AG09319 (cell line): ENCODE measurements at regions not wholly inside any gene's neighbourhood (a gene's known extent, or its start where the extent isn't known, plus 50 kb on each side); places are given as distances from the start of the nearest gene placed in this dataset.
"Not testable (repeated sequence)": the region's sequence is repeated elsewhere in the genome, so short reads cannot be mapped to it uniquely, and the experiment has no call there.

Source experiments
- DNase-seq: peaks from one replicate; pipeline ENCODE4 v3.0.0-alpha.2; 2010; ENCODE audit warnings: low read depth; ENCODE audit errors: extremely low read depth
- CTCF ChIP-seq: IDR thresholded peaks from 2 replicates; pipeline ENCODE4 v1.5.1; 2011; ENCODE audit warnings: low read depth, mild to moderate bottlenecking, inconsistent platforms, low read length, moderate library complexity

GRCh38 chr6:27126046-27126814 lies 121.3 kb upstream of the PRSS16 start:
- TF ChIP-seq CTCF, result no peak

GRCh38 chr6:27126815-27127537 lies 120.5 kb upstream of the PRSS16 start:
- peak; percentile 80 for DNase-seq
- TF ChIP-seq CTCF, result peak; percentile 81

More at GRCh38 chr6:27126046-27126814, 121.3 kb upstream of the PRSS16 start:
- no peak for DNase-seq

GRCh38 chr6:27127874-27128273 lies 119.6 kb upstream of the PRSS16 start:
- DNase-seq, result not testable (repeated sequence)

DNA sequence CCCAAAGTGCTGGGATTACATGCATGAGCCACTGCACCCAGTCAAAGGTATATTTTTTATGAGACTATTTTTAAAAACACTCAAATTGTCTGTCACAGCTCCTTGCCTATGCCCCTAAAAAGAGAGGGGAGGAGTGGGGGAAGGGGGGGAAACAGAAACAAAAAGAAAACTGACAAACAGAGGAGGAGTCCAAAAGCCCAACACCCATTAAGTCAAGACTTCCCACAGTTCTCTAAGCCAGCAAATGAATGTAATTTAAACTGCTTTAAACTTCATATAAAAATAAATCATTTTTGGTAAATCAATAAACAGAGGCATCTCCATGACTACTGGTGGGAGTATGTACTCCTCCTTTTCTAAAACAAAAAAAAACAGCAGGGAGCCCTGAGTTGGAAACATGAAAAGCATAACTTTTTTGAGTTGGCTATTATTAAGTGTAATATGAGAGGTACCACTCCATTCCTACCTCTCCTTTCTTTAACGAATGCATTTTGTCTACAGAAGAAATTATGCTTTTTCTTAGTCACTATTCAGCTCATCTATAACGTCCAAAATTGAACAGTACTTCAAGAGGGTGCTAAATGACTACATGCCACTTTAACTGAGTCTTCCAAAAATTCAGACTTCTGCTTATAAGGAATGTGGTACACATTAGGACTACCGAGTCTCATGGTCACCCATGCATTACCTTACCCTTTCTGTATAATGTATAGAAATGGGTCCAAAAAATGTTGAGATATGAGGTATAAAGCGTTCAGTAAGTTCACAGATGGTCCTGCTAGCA lies 119.0 kb upstream of the PRSS16 start:
- no peak for DNase-seq
- no peak for TF ChIP-seq CTCF

DNA sequence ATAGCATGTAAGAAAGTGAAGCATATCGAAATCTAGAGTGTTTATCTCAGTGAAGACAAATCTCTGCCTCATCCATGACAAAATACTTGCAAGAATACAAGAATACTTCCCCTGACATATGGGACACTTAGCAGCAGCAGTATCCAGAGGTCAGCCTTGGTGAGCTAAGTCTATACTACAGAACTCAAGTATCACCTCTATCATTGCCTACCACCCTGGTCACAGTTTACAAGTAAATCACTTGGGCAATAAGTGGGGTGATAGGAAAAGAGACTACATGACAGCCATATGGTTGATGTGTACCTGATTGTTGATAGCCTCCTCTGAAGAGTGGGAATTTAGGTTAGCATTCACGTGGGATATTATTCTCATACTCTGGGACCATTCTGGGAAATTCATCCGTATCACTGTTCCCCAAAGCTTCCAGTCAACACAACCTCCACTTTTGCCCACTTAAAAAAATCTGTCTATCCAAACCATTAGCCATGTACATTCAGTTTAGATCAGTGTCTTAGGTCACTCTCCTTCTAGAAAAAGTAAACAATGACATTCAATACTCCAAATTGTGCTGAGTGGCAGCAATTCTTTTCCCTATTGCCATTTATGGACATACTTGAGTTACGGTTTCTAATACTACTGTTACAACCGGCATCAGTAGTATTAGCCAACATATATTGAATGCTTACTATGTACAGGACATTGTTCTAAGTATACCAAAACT lies 118.2 kb upstream of the PRSS16 start:
- no peak for DNase-seq
- no peak for TF ChIP-seq CTCF

GRCh38 chr6:27129917-27130316 lies 117.6 kb upstream of the PRSS16 start:
- no peak for TF ChIP-seq CTCF
- DNase-seq, result no peak

DNA sequence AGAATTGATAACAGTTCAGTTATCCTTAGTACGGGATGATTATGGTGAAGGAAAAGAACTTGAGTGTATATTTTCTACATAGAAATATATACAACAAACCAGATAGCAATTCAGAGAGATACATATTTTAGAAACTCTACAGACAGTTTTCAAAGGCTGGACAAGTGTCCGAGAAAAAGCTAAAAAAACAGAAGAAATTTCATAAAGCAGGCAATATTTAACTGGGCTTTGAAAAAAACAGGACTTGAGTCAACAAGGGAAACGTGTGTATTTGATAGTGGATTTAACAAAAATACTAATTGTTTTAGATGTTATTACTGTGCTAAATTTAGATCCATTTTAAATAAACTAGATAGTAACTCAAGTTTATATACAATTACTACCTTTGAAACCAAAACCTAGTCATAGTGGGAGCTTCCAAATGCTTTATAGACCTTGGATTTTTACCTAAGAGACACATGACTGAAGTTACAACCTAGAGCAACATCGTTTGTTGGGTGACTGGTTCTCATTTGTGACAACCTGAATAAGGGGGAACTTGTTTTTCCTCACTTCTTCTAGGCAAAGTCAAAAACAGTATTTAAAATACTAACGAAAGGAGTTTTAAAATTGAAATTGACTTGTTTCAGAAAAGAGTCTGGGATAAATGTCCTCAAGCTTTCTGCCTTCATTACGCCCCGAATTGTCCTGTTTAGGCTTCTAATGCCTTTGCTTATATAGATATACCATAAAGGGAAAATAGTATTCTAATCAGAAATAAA lies 116.7 kb upstream of the PRSS16 start:
- no peak for DNase-seq
- no peak for TF ChIP-seq CTCF

GRCh38 chr6:27132282-27132531 lies 115.3 kb upstream of the PRSS16 start:
- DNase-seq, result not testable (repeated sequence)
